K562 (cell line): ENCODE measurements at regions not wholly inside any gene's neighbourhood (a gene's known extent, or its start where the extent isn't known, plus 50 kb on each side); places are given as distances from the start of the nearest gene placed in this dataset.

Experiments
- ATAC-seq: fragments of 200-7000 bp; cut with Tn5 transposase; 3 replicates; pipeline ENCODE4 v1.9.1; 2020; ENCODE audit warnings: moderate library complexity
- BruUV-seq: library from RNA; stranded (reverse); fragments of 400-500 nt; replicated peaks from 2 replicates; lab custom pipeline; 2021; lab: Mats Ljungman, UMichigan
- CTCF ChIA-PET: fragments of 300-600 bp; formaldehyde crosslinking; extraction: SDS; loops from one replicate; lab custom pipeline; 2021; ENCODE audit warnings: low intra/inter-chr PET ratio; lab: Yijun Ruan, JAX
- POLR2A ChIA-PET: fragments of 300-600, 350-650 bp; sonication (Branson Sonifier 250); formaldehyde crosslinking; extraction: SDS; loops from one replicate; lab custom pipeline; 2021; ENCODE audit warnings: antibody characterized with exemption, inconsistent platforms; lab: Yijun Ruan, JAX
- DNase-seq, 4 experiments: peaks; one replicate each; pipeline versions ENCODE4 v3.0.0 to v3.0.0-alpha.2; 2011 to 2018; ENCODE audit warnings: low spot score in 3 of 4, mixed read lengths in 3 of 4; ENCODE audit errors: extremely low read depth in 1 of 4
- FAIRE-seq: peaks from 2 replicates; lab custom pipeline; 2011; peaks lifted over from hg19 to GRCh38; lab: Jason Lieb, UNC
- H2AFZ ChIP-seq: 2 replicates; pipeline ENCODE4 v1.6.0; 2011; ENCODE audit warnings: low read depth, low read length, control low read depth, inconsistent platforms
- H3K27ac ChIP-seq: fragments of 200-600 bp; 3 replicates; pipeline ENCODE4 v1.8.0; 2011; ENCODE audit warnings: low read depth, mild to moderate bottlenecking, control low read depth, inconsistent platforms, low read length, moderate library complexity, mixed read lengths; ENCODE audit errors: extremely low read depth
- H3K27me3 ChIP-seq, 2 experiments: fragments of 300-600 bp in 1 of 2; 2 replicates in 1 of 2; 3 replicates in 1 of 2; pipeline versions ENCODE4 v1.6.0 to v1.8.0; 2011; ENCODE audit warnings: inconsistent platforms in 2 of 2, low read length in 2 of 2, mild to moderate bottlenecking in 1 of 2, mixed read lengths in 1 of 2, moderate library complexity in 1 of 2; ENCODE audit not compliant: control insufficient read depth in 2 of 2, insufficient read depth in 2 of 2
- H3K36me3 ChIP-seq: fragments of 300-600 bp; 3 replicates; pipeline ENCODE4 v1.8.0; 2011; ENCODE audit warnings: mild to moderate bottlenecking, low read length, inconsistent platforms; ENCODE audit not compliant: control insufficient read depth, insufficient read depth
- H3K4me1 ChIP-seq, 2 experiments: fragments of 200-600 bp in 1 of 2; replicated peaks in 1 of 2; 2 replicates in 1 of 2; 3 replicates in 1 of 2; pipeline versions ENCODE4 v1.5.1 to v1.8.0; 2011; ENCODE audit warnings: inconsistent platforms in 2 of 2, low read length in 2 of 2, mild to moderate bottlenecking in 1 of 2, mixed read lengths in 1 of 2, moderate library complexity in 1 of 2; ENCODE audit not compliant: control insufficient read depth in 2 of 2, insufficient read depth in 2 of 2
- H3K4me2 ChIP-seq: 2 replicates; pipeline ENCODE4 v1.6.1; 2011; ENCODE audit warnings: low read length, control low read depth, inconsistent platforms, mixed read lengths; ENCODE audit not compliant: insufficient read depth
- H3K4me3 ChIP-seq: fragments of 200-600 bp; sonication (generic), shearing (Covaris generic); 2 replicates; pipeline ENCODE4 v1.5.1; 2016; ENCODE audit warnings: control low read depth, inconsistent platforms
- H3K79me2 ChIP-seq: fragments of 200-600 bp; 3 replicates; pipeline ENCODE4 v1.8.0; 2011; ENCODE audit warnings: low read length, inconsistent platforms; ENCODE audit not compliant: control insufficient read depth, insufficient read depth
- H3K9ac ChIP-seq, 2 experiments: 2 replicates each; pipeline versions ENCODE4 v1.6.0 to v1.6.1; 2011; ENCODE audit warnings: low read depth in 2 of 2, low read length in 2 of 2, control low read depth in 1 of 2, inconsistent platforms in 1 of 2, mild to moderate bottlenecking in 1 of 2, mixed read lengths in 1 of 2; ENCODE audit not compliant: insufficient read depth in 1 of 2
- H3K9me1 ChIP-seq: one replicate; pipeline ENCODE4 v1.6.0; 2011; ENCODE audit warnings: inconsistent platforms, mild to moderate bottlenecking, low read length, moderate library complexity; ENCODE audit not compliant: control insufficient read depth, insufficient read depth
- H3K9me3 ChIP-seq: replicated peaks from 2 replicates; pipeline ENCODE4 v1.5.1; 2011; ENCODE audit warnings: low read depth, low read length, inconsistent platforms; ENCODE audit not compliant: control insufficient read depth, insufficient read depth
- H4K20me1 ChIP-seq: replicated peaks from 2 replicates; pipeline ENCODE4 v1.6.1; 2011; ENCODE audit warnings: low read length, inconsistent platforms, mixed read lengths; ENCODE audit not compliant: control insufficient read depth, insufficient read depth
- C11orf30 ChIP-seq: fragments of 450-650 bp; IDR thresholded peaks from 2 replicates; pipeline ENCODE4 v1.6.1; 2016; ENCODE audit warnings: low read depth, mild to moderate bottlenecking
- CCNT2 ChIP-seq: IDR thresholded peaks from 2 replicates; pipeline ENCODE4 v1.6.1; 2011; ENCODE audit warnings: borderline replicate concordance, low read depth, mild to moderate bottlenecking, moderate library complexity, mixed read lengths, low read length; ENCODE audit not compliant: insufficient read length; ENCODE audit errors: extremely low read depth
- CHD2 ChIP-seq: IDR thresholded peaks from 2 replicates; pipeline ENCODE4 v1.6.1; 2011; ENCODE audit warnings: low read depth, low read length
- GTF2A2 ChIP-seq: IDR thresholded peaks from 2 replicates; pipeline ENCODE4 v1.6.1; 2016; ENCODE audit warnings: mild to moderate bottlenecking, missing genetic modification characterization, missing compliant biosample characterization
- GTF2E2 ChIP-seq: fragments of 200-800 bp; sonication (Bioruptor generic); IDR thresholded peaks from 2 replicates; pipeline ENCODE4 v1.6.1; 2016; ENCODE audit warnings: missing genetic modification characterization, missing compliant biosample characterization
- ILK ChIP-seq: fragments of 450-650 bp; IDR thresholded peaks from 2 replicates; pipeline ENCODE4 v1.6.1; 2016; ENCODE audit warnings: missing genetic modification characterization, low read depth, mild to moderate bottlenecking, missing compliant biosample characterization, moderate library complexity, borderline replicate concordance
- KLF10 ChIP-seq: fragments of 250-450 bp; sonication (Bioruptor Pico); IDR thresholded peaks from 2 replicates; pipeline ENCODE4 v1.6.1; 2021; ENCODE audit warnings: matching md5 sums
- MIER1 ChIP-seq: fragments of 450-650 bp; IDR thresholded peaks from 2 replicates; pipeline ENCODE4 v1.6.1; 2016; ENCODE audit warnings: antibody characterized with exemption, mild to moderate bottlenecking, low read depth
- NCOA1 ChIP-seq: fragments of 450-650 bp; IDR thresholded peaks from 2 replicates; pipeline ENCODE4 v1.6.1; 2016; ENCODE audit warnings: low read depth
- RB1 ChIP-seq: fragments of 450-650 bp; IDR thresholded peaks from 2 replicates; pipeline ENCODE4 v1.6.1; 2017; ENCODE audit warnings: low read depth, mild to moderate bottlenecking
- RCOR1 ChIP-seq, 2 experiments: IDR thresholded peaks; 2 replicates each; pipeline ENCODE4 v1.6.1; 2012; ENCODE audit warnings: low read depth in 2 of 2, low read length in 2 of 2, borderline replicate concordance in 1 of 2, improper control_type of control experiment in 1 of 2
- RUNX1 ChIP-seq: sonication (generic); IDR thresholded peaks from 2 replicates; pipeline ENCODE4 v1.6.1; 2016; ENCODE audit warnings: antibody characterized with exemption, low read depth
- SMAD4 ChIP-seq: fragments of 250-450 bp; sonication (Bioruptor Pico); conservative IDR thresholded peaks from 2 replicates; pipeline ENCODE4 v1.8.0; 2021; ENCODE audit warnings: inconsistent platforms, mild to moderate bottlenecking, moderate library complexity
- TBL1XR1 ChIP-seq, 2 experiments: IDR thresholded peaks; 2 replicates each; pipeline ENCODE4 v1.6.1; 2012; ENCODE audit warnings: improper control_type of control experiment in 2 of 2, low read length in 2 of 2, mild to moderate bottlenecking in 1 of 2
- ZNF134 ChIP-seq: fragments of 250-450 bp; sonication (Bioruptor Pico); conservative IDR thresholded peaks from 2 replicates; pipeline ENCODE4 v1.4.0; 2020
- WGBS: fragments of 100-300 bp; shearing (Covaris generic); methylation state at CpG from one replicate; pipeline ENCODE4 v1.1.6; 2016; ENCODE audit warnings: low coverage, mixed read lengths; ENCODE audit not compliant: insufficient coverage; ENCODE audit errors: missing lambda C conversion rate; 5-methylcytosine and 5-hydroxymethylcytosine counted together
- in situ Hi-C: fragments of 300-500 bp; cut with MboI; formaldehyde crosslinking; loops from 4 replicates; pipeline ENCODE4 v1.15.0; 2018; ENCODE audit warnings: inconsistent platforms, mixed read lengths
- intact Hi-C: fragments of 100-400 bp; cut with micrococcal nuclease; formaldehyde crosslinking; loops from 2 replicates; pipeline ENCODE4 v1.14.2; 2022
- TF ChIP-seq, protein P1 (sequence below): fragments of 450-650 bp; formaldehyde crosslinking; IDR thresholded peaks from 2 replicates; pipeline ENCODE4 v1.4.0; 2020; ENCODE audit warnings: mild to moderate bottlenecking, moderate library complexity
- TF ChIP-seq, protein P2 (sequence below): sonication (generic); formaldehyde crosslinking; IDR thresholded peaks from 2 replicates; pipeline ENCODE4 v1.4.0; 2020; ENCODE audit warnings: mild to moderate bottlenecking, missing genetic modification reagents
- TF ChIP-seq, protein P3 (sequence below): fragments of 150-350 bp; conservative IDR thresholded peaks from 2 replicates; pipeline ENCODE4 v1.6.1; 2014; ENCODE audit warnings: low read length

DNA sequence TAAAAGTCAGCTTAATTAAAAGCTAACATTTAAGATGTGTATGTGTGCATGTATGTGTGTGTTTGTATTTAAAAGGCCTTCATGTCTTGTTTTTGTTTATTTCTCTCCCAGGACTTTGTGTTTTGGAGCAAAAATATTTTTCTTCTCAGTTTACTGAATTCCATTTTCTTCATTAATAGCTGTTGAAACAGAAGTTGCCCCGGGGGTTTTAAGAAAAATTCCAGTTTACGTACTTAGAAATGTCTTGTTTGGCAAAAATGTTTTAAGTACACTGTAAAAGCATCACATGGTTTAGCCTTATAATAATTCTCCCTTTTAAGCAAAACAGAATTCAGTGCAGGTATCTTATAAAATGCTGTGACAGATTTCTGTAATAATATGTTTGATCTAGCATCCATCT, 1233.0 kb upstream of the NRXN1 start (continued):
- TF ChIP-seq, protein P1, sequence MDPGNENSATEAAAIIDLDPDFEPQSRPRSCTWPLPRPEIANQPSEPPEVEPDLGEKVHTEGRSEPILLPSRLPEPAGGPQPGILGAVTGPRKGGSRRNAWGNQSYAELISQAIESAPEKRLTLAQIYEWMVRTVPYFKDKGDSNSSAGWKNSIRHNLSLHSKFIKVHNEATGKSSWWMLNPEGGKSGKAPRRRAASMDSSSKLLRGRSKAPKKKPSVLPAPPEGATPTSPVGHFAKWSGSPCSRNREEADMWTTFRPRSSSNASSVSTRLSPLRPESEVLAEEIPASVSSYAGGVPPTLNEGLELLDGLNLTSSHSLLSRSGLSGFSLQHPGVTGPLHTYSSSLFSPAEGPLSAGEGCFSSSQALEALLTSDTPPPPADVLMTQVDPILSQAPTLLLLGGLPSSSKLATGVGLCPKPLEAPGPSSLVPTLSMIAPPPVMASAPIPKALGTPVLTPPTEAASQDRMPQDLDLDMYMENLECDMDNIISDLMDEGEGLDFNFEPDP (CRISPR knock-in tag) = no peak
- TF ChIP-seq RB1 (no peak), SMAD4 (no peak)

DNA sequence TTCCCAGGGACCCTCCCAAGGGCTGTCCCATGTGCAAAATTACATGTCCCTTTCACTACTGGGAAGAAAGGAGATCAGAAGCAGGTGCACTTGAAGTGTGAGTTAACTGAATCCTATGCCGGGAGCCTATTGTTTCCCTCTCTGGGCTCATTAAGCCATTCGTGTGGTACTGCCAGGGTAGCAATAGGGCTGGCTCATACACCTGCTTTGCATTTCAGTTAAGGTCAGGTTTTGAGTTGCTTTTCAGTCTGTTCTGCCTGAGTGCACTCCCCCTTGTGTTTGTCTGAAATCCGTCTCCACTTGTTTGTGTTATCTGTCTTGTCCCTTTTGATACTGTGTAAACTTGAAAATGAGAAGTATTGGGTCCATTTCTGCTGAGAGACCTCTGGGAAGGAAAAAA, 1232.6 kb upstream of the NRXN1 start:
- no peaks in the 10 kb centered on the region for H3K36me3 ChIP-seq
- no peak overlapping the region for H3K4me3 ChIP-seq
- in situ Hi-C loops = no loop called here
- no peak overlapping the region for H3K27ac ChIP-seq
- no peaks in the 10 kb centered on the region for H3K9me1 ChIP-seq
- BruUV-seq = no TSS peak
- H3K79me2 ChIP-seq = no peaks in the 10 kb centered on the region
- ChIA-PET CTCF (no interaction called here), POLR2A (no interaction called here)
- H2AFZ ChIP-seq = no peak overlapping the region
- intact Hi-C loops = no loop called here
- 0% methylated on average over 3 of the region's 3 CpGs for WGBS
- no peaks in the 10 kb centered on the region for H4K20me1 ChIP-seq
- ATAC-seq (no peak), FAIRE-seq (no peak), DNase-seq (no peak)
- H3K9me3 ChIP-seq = no peaks in the 10 kb centered on the region
- no peak overlapping the region for H3K9ac ChIP-seq
- H3K4me2 ChIP-seq = no peak overlapping the region
- H3K27me3 ChIP-seq = no peaks in the 10 kb centered on the region
- no peaks in the 10 kb centered on the region for H3K4me1 ChIP-seq
- TF ChIP-seq GTF2E2 (tag) (no peak), RUNX1 (no peak), C11orf30 (no peak), CCNT2 (no peak), CHD2 (no peak), RCOR1 (IDR thresholded peaks at IDR 0.05; ENCODE audit: borderline replicate concordance in 1 of 2, low read depth in 2 of 2, low read length in 2 of 2) (no peak), TBL1XR1 (IDR thresholded peaks at IDR 0.05; ENCODE audit: low read length in 2 of 2) (no peak), NCOA1 (no peak), KLF10 (CRISPR knock-in tag) (no peak), ZNF134 (CRISPR knock-in tag) (no peak), ILK (tag) (no peak), MIER1 (no peak), GTF2A2 (tag) (no peak)
- TF ChIP-seq, protein P2, sequence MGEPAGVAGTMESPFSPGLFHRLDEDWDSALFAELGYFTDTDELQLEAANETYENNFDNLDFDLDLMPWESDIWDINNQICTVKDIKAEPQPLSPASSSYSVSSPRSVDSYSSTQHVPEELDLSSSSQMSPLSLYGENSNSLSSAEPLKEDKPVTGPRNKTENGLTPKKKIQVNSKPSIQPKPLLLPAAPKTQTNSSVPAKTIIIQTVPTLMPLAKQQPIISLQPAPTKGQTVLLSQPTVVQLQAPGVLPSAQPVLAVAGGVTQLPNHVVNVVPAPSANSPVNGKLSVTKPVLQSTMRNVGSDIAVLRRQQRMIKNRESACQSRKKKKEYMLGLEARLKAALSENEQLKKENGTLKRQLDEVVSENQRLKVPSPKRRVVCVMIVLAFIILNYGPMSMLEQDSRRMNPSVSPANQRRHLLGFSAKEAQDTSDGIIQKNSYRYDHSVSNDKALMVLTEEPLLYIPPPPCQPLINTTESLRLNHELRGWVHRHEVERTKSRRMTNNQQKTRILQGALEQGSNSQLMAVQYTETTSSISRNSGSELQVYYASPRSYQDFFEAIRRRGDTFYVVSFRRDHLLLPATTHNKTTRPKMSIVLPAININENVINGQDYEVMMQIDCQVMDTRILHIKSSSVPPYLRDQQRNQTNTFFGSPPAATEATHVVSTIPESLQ (CRISPR knock-in tag) = no peak
- TF ChIP-seq, protein P3, sequence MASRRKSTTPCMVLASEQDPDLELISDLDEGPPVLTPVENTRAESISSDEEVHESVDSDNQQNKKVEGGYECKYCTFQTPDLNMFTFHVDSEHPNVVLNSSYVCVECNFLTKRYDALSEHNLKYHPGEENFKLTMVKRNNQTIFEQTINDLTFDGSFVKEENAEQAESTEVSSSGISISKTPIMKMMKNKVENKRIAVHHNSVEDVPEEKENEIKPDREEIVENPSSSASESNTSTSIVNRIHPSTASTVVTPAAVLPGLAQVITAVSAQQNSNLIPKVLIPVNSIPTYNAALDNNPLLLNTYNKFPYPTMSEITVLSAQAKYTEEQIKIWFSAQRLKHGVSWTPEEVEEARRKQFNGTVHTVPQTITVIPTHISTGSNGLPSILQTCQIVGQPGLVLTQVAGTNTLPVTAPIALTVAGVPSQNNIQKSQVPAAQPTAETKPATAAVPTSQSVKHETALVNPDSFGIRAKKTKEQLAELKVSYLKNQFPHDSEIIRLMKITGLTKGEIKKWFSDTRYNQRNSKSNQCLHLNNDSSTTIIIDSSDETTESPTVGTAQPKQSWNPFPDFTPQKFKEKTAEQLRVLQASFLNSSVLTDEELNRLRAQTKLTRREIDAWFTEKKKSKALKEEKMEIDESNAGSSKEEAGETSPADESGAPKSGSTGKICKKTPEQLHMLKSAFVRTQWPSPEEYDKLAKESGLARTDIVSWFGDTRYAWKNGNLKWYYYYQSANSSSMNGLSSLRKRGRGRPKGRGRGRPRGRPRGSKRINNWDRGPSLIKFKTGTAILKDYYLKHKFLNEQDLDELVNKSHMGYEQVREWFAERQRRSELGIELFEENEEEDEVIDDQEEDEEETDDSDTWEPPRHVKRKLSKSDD = no peak
